Activated naive CD4-positive, alpha-beta T cell treated with anti-CD3 and anti-CD28 coated beads for 36 hours (primary cell): ENCODE measurements at regions not wholly inside any gene's neighbourhood (a gene's known extent, or its start where the extent isn't known, plus 50 kb on each side); places are given as distances from the start of the nearest gene placed in this dataset.

Source experiments
- CTCF ChIA-PET: fragments of 350-600 bp; sonication (Branson Sonifier 250); formaldehyde crosslinking; loops from one replicate; lab custom pipeline; 2021; ENCODE audit warnings: antibody characterized with exemption; lab: Charles Lee
- DNase-seq: peaks from one replicate; pipeline ENCODE4 v3.0.0-alpha.2; 2020
- H3K27ac Mint-ChIP-seq: one replicate; pipeline ENCODE4 v1.8.0; 2021; ENCODE audit warnings: mild to moderate bottlenecking, mixed read lengths
- H3K27me3 Mint-ChIP-seq: one replicate; pipeline ENCODE4 v1.8.0; 2021; ENCODE audit warnings: low read depth, mixed read lengths
- H3K36me3 Mint-ChIP-seq: one replicate; pipeline ENCODE4 v1.8.0; 2021; ENCODE audit warnings: low read depth, mixed read lengths
- H3K4me1 Mint-ChIP-seq: one replicate; pipeline ENCODE4 v1.8.0; 2021; ENCODE audit warnings: low read depth, mixed read lengths
- H3K4me3 Mint-ChIP-seq: one replicate; pipeline ENCODE4 v1.8.0; 2021; ENCODE audit warnings: mild to moderate bottlenecking, moderate library complexity, mixed read lengths
- H3K9me3 Mint-ChIP-seq: one replicate; pipeline ENCODE4 v1.8.0; 2021; ENCODE audit warnings: mixed read lengths
- intact Hi-C: fragments of 100-400 bp; cut with micrococcal nuclease; formaldehyde crosslinking; loops from one replicate; pipeline ENCODE4 v1.15.1; 2023

GRCh38 chr5:74127381-74128320 lies 501.7 kb downstream of the ARHGEF28 start:
- CTCF ChIA-PET, result no interaction called here
- H3K27ac Mint-ChIP-seq, result no peak overlapping the region
- no peaks in the 10 kb centered on the region for H3K4me1 Mint-ChIP-seq
- H3K9me3 Mint-ChIP-seq, result no peaks in the 10 kb centered on the region
- intact Hi-C loops, result no loop called here
- no peaks in the 10 kb centered on the region for H3K36me3 Mint-ChIP-seq
- peaks cover 10% of the 10 kb centered on the region for H3K27me3 Mint-ChIP-seq
- DNase-seq, result no peak
- no peak overlapping the region for H3K4me3 Mint-ChIP-seq

DNA sequence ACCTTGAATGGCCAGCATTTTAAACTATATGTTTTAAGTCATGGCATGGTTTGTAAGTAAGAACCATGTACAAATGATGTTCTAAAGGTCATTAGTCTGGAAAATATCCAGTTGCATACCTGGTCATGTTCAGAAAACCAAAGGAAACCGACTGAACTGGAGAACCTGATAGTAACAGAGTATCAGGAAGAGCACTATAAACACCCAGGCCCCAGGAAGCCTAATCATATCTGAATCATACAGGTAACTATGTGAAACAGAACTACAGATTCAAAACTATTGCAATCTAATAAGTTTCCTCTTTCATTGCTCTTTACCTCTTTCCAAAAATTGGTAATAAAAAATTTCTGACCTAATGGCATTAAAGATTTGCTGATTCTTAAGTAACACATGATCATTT lies 500.3 kb downstream of the ARHGEF28 start:
- H3K36me3 Mint-ChIP-seq, result no peaks in the 10 kb centered on the region
- no peaks in the 10 kb centered on the region for H3K4me1 Mint-ChIP-seq
- no peak overlapping the region for H3K4me3 Mint-ChIP-seq
- H3K27me3 Mint-ChIP-seq, result peaks cover 6% of the 10 kb centered on the region
- CTCF ChIA-PET, result no interaction called here
- intact Hi-C loops, result no loop called here
- DNase-seq, result no peak
- H3K27ac Mint-ChIP-seq, result no peak overlapping the region
- no peaks in the 10 kb centered on the region for H3K9me3 Mint-ChIP-seq

- Mint-ChIP-seq H3K4me1 (no peaks in the 10 kb centered on the region), H3K9me3 (no peaks in the 10 kb centered on the region), H3K27me3 (peaks cover 8% of the 10 kb centered on the region), H3K4me3 (no peak overlapping the region), H3K36me3 (no peaks in the 10 kb centered on the region), H3K27ac (no peak overlapping the region)
- DNase-seq, result no peak
- CTCF ChIA-PET, result no interaction called here
- intact Hi-C loops, result no loop called here
Measured at GRCh38 chr5:74124826-74125225, 498.8 kb downstream of the ARHGEF28 start.

- H3K36me3 Mint-ChIP-seq, result no peaks in the 10 kb centered on the region
Measured at GRCh38 chr5:74123929-74124328, 497.9 kb downstream of the ARHGEF28 start.

DNA sequence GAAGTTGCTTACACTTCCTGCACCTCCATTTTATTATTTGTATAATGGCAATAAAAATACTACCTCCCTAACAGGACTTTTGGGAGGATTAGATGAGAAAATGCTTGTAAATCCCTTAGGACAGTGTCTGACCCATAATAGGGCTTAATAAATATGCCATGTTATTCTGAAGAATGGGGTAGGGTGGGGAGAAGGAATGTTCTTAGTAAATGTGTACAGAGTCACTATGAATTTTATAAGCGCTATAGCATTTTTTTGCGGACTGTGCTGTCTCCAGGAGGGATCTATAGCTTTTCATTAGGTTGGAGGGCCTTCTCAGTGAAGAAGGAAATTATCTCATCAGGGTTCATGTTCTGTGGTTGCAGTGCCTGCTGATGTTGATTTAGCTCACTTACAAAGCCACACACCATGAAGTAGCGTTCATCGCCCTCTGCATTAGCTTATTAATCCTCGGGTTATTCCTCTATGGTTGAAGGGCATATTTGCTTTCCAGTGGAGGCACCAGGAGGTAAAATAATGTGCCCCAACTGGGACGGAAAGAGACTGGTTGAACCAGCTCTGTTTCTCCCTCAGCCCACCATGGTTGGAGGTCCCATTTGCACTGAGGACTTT lies 497.1 kb downstream of the ARHGEF28 start:
- intact Hi-C loops, result no loop called here
- Mint-ChIP-seq H3K4me3 (no peak overlapping the region), H3K36me3 (no peaks in the 10 kb centered on the region), H3K4me1 (no peaks in the 10 kb centered on the region), H3K27me3 (peaks cover 4% of the 10 kb centered on the region), H3K9me3 (peaks cover 7% of the 10 kb centered on the region), H3K27ac (no peak overlapping the region)
- no peak for DNase-seq
- CTCF ChIA-PET, result no interaction called here

More at GRCh38 chr5:74123929-74124328, 497.9 kb downstream of the ARHGEF28 start:
- no peak for DNase-seq
- Mint-ChIP-seq H3K27me3 (peaks cover 8% of the 10 kb centered on the region), H3K4me3 (no peak overlapping the region), H3K9me3 (peaks cover 5% of the 10 kb centered on the region), H3K4me1 (no peaks in the 10 kb centered on the region), H3K27ac (no peak overlapping the region)
- CTCF ChIA-PET, result no interaction called here
- intact Hi-C loops, result no loop called here

DNA sequence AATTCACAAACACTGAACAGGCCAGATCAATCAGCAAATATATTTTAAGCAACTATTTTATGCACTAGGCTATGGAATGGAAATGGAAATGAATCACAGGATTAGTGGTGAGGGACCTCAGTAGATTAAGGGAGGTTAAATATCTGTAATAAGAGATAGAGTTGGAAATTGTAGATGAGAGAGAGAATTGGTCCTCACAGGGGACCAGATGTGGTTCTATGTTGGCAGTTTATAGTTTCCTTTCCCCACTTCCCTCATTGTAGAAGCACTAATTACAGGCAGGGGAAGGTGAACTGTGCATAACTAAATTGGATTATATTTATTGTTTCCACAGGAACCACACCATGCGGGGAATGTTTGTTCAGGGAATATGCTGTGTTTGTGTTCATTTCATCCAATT lies 496.2 kb downstream of the ARHGEF28 start:
- Mint-ChIP-seq H3K36me3 (no peaks in the 10 kb centered on the region), H3K27ac (no peak overlapping the region), H3K27me3 (peaks cover 4% of the 10 kb centered on the region), H3K4me1 (no peaks in the 10 kb centered on the region), H3K9me3 (peaks cover 9% of the 10 kb centered on the region), H3K4me3 (no peak overlapping the region)
- DNase-seq, result no peak
- intact Hi-C loops, result no loop called here
- CTCF ChIA-PET, result no interaction called here

DNA sequence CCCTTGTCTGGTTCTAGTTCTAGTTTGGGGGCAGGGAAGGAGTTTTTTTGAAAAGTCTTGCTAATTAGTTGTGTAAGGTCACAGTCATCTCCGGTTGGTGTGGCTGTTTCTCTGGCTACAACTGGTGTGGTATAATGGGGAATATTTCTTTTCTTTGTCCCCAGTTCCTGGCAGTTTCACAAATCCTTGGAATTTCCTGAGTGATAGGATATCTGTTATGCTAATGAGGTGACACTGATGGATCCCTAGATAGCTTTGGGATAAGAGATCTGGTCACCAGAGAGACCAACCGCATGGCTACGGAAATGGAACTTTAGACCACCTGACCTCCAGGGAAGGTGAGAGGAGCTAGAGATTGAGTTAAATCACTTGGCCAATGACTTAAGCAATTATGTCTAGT lies 494.6 kb downstream of the ARHGEF28 start:
- intact Hi-C loops, result no loop called here
- H3K27me3 Mint-ChIP-seq, result peaks cover 4% of the 10 kb centered on the region
- H3K27ac Mint-ChIP-seq, result no peak overlapping the region
- H3K36me3 Mint-ChIP-seq, result no peaks in the 10 kb centered on the region
- peaks cover 9% of the 10 kb centered on the region for H3K9me3 Mint-ChIP-seq
- no peaks in the 10 kb centered on the region for H3K4me1 Mint-ChIP-seq
- H3K4me3 Mint-ChIP-seq, result no peak overlapping the region
- CTCF ChIA-PET, result no interaction called here
- no peak for DNase-seq

DNA sequence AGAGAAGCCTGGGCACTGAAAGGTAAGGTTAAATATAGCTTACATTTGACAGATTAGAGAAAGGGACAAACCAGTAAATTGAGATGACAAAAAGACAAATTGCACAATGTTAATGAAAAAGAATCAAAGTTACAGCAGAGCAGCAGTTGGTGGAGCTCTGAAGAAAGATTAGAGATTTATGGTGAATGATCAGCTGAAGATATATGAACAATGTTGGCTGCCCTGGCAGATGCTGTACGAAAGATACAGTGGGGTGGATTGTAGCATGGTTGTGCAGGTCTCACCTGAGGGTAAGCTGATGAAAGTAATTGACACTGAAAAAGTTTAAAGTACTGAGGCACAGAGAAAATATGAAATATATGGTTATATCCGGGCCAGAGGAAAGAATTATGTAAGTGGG lies 492.1 kb downstream of the ARHGEF28 start:
- CTCF ChIA-PET, result no interaction called here
- no peak overlapping the region for H3K4me3 Mint-ChIP-seq
- H3K9me3 Mint-ChIP-seq, result peaks cover 9% of the 10 kb centered on the region
- H3K27ac Mint-ChIP-seq, result no peak overlapping the region
- H3K4me1 Mint-ChIP-seq, result no peaks in the 10 kb centered on the region
- no peaks in the 10 kb centered on the region for H3K36me3 Mint-ChIP-seq
- intact Hi-C loops, result no loop called here
- DNase-seq, result no peak
- H3K27me3 Mint-ChIP-seq, result peaks cover 4% of the 10 kb centered on the region

- intact Hi-C loops, result no loop called here
- no peaks in the 10 kb centered on the region for H3K36me3 Mint-ChIP-seq
- no peak overlapping the region for H3K27ac Mint-ChIP-seq
- peaks cover 9% of the 10 kb centered on the region for H3K9me3 Mint-ChIP-seq
- DNase-seq, result no peak
- CTCF ChIA-PET, result interaction anchor here (0.5 to 0.7 kb wide), 2 partner anchors 500 to 1702 kb away, joined by 3 read pairs; no protein-coding TSS in a partner anchor
- H3K4me3 Mint-ChIP-seq, result no peak overlapping the region
- peaks cover 9% of the 10 kb centered on the region for H3K27me3 Mint-ChIP-seq
- no peaks in the 10 kb centered on the region for H3K4me1 Mint-ChIP-seq
Measured at GRCh38 chr5:74116984-74117383, 491.0 kb downstream of the ARHGEF28 start.

DNA sequence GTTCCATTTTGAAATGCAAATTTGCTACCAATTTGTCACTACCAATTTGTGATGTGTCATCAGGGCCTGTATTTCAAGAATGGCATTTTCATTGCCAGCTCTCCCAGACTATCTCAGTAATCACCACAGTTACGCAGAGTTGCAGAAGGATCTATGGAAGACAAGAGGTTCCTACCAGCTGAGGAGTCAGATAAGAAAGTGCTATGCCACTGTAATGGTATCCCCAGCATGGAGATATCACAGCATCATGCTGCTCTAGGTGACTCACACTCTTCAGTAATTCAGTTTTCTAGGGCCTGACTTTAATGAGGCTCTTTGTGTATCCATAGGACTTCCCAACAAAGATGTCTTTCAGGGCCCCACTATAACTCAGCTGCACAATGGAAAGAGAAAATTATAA lies 490.3 kb downstream of the ARHGEF28 start:
- Mint-ChIP-seq H3K36me3 (no peaks in the 10 kb centered on the region), H3K9me3 (peaks cover 9% of the 10 kb centered on the region), H3K27ac (no peak overlapping the region), H3K27me3 (peaks cover 9% of the 10 kb centered on the region), H3K4me1 (no peaks in the 10 kb centered on the region), H3K4me3 (no peak overlapping the region)
- CTCF ChIA-PET, result no interaction called here
- intact Hi-C loops, result no loop called here
- DNase-seq, result no peak

- Mint-ChIP-seq H3K27ac (no peak overlapping the region), H3K9me3 (peaks cover 3% of the 10 kb centered on the region), H3K4me1 (no peaks in the 10 kb centered on the region), H3K27me3 (peaks cover 15% of the 10 kb centered on the region), H3K36me3 (no peaks in the 10 kb centered on the region), H3K4me3 (no peak overlapping the region)
- no peak for DNase-seq
- CTCF ChIA-PET, result no interaction called here
- intact Hi-C loops, result no loop called here
Measured at GRCh38 chr5:74113927-74114326, 487.9 kb downstream of the ARHGEF28 start.

GRCh38 chr5:74113196-74113540 lies 487.2 kb downstream of the ARHGEF28 start:
- Mint-ChIP-seq H3K27me3 (peaks cover 15% of the 10 kb centered on the region), H3K27ac (no peak overlapping the region), H3K4me1 (no peaks in the 10 kb centered on the region), H3K36me3 (no peaks in the 10 kb centered on the region), H3K4me3 (no peak overlapping the region), H3K9me3 (peaks cover 2% of the 10 kb centered on the region)
- CTCF ChIA-PET, result no interaction called here
- intact Hi-C loops, result no loop called here
- DNase-seq, result no peak
